ENCODE measurements at regions not wholly inside any gene's neighbourhood (a gene's known extent, or its start where the extent isn't known, plus 50 kb on each side); places are given as distances from the start of the nearest gene placed in this dataset.

- TF ChIP-seq CTCF (IDR thresholded peaks at IDR 0.05; ENCODE audit: insufficient read depth, low read length, poor library complexity, severe bottlenecking) (no peak), EZH2phosphoT487 (conservative IDR thresholded peaks at IDR 0.05; ENCODE audit: low read length) (no peak)
Measured at GRCh38 chr2:5510082-5510481, 182.1 kb upstream of the SOX11 start.
